C4-2B (cell line): ENCODE measurements at regions not wholly inside any gene's neighbourhood (a gene's known extent, or its start where the extent isn't known, plus 50 kb on each side); places are given as distances from the start of the nearest gene placed in this dataset.

ENCODE experiments used
- CTCF ChIP-seq: fragments of 450-650 bp; conservative IDR thresholded peaks from 2 replicates; pipeline ENCODE4 v1.5.1; 2017; ENCODE audit warnings: mild to moderate bottlenecking
- ZFX ChIP-seq: fragments of 450-650 bp; IDR thresholded peaks from 2 replicates; pipeline ENCODE4 v1.6.1; 2017

- TF ChIP-seq CTCF (no peak), ZFX (no peak)
Measured at GRCh38 chrX:88604433-88605221, 142.4 kb upstream of the CPXCR1 start.
